Osteoblast (primary cell): ENCODE measurements at regions not wholly inside any gene's neighbourhood (a gene's known extent, or its start where the extent isn't known, plus 50 kb on each side); places are given as distances from the start of the nearest gene placed in this dataset.

Experiments
- DNase-seq: peaks from one replicate; pipeline ENCODE4 v3.0.0; 2011; ENCODE audit warnings: low spot score, mixed read lengths; ENCODE audit not compliant: insufficient read length; ENCODE audit errors: missing footprints
- H2AFZ ChIP-seq: 2 replicates; pipeline ENCODE4 v1.6.0; 2011; ENCODE audit warnings: mild to moderate bottlenecking, low read length
- H3K27ac ChIP-seq: 2 replicates; pipeline ENCODE4 v1.5.1; 2011; ENCODE audit warnings: mild to moderate bottlenecking, low read depth, low read length, moderate library complexity
- H3K27me3 ChIP-seq: 2 replicates; pipeline ENCODE4 v1.6.0; 2012; ENCODE audit warnings: mild to moderate bottlenecking, control low read depth, inconsistent platforms, low read length, moderate library complexity; ENCODE audit not compliant: insufficient read depth
- H3K36me3 ChIP-seq: 2 replicates; pipeline ENCODE4 v1.5.1; 2011; ENCODE audit warnings: mild to moderate bottlenecking, low read length, control low read depth, moderate library complexity; ENCODE audit not compliant: insufficient read depth
- H3K4me1 ChIP-seq: 2 replicates; pipeline ENCODE4 v1.5.1; 2011; ENCODE audit warnings: mild to moderate bottlenecking, low read length, control low read depth, moderate library complexity; ENCODE audit not compliant: insufficient read depth
- H3K4me2 ChIP-seq: 2 replicates; pipeline ENCODE4 v1.6.0; 2011; ENCODE audit warnings: mild to moderate bottlenecking, low read length; ENCODE audit not compliant: insufficient read depth
- H3K4me3 ChIP-seq: fragments of 200-600 bp; sonication (generic); 3 replicates; pipeline ENCODE4 v1.5.1; 2012; ENCODE audit warnings: mild to moderate bottlenecking, low read length, inconsistent platforms; ENCODE audit not compliant: insufficient read depth
- H3K79me2 ChIP-seq: 2 replicates; pipeline ENCODE4 v1.6.0; 2012; ENCODE audit warnings: mild to moderate bottlenecking, low read length, control low read depth, inconsistent platforms; ENCODE audit not compliant: insufficient read depth
- H3K9me3 ChIP-seq: 2 replicates; pipeline ENCODE4 v1.5.1; 2011; ENCODE audit warnings: low read depth, low read length, control low read depth
- H4K20me1 ChIP-seq: 2 replicates; pipeline ENCODE4 v1.6.0; 2012; ENCODE audit warnings: mild to moderate bottlenecking, low read length, control low read depth; ENCODE audit not compliant: insufficient read depth
- TF ChIP-seq, protein P1 (sequence below): IDR thresholded peaks from 2 replicates; pipeline ENCODE4 v1.5.1; 2011; ENCODE audit warnings: mild to moderate bottlenecking, low read depth, low read length, moderate library complexity; ENCODE audit errors: extremely low read depth

DNA sequence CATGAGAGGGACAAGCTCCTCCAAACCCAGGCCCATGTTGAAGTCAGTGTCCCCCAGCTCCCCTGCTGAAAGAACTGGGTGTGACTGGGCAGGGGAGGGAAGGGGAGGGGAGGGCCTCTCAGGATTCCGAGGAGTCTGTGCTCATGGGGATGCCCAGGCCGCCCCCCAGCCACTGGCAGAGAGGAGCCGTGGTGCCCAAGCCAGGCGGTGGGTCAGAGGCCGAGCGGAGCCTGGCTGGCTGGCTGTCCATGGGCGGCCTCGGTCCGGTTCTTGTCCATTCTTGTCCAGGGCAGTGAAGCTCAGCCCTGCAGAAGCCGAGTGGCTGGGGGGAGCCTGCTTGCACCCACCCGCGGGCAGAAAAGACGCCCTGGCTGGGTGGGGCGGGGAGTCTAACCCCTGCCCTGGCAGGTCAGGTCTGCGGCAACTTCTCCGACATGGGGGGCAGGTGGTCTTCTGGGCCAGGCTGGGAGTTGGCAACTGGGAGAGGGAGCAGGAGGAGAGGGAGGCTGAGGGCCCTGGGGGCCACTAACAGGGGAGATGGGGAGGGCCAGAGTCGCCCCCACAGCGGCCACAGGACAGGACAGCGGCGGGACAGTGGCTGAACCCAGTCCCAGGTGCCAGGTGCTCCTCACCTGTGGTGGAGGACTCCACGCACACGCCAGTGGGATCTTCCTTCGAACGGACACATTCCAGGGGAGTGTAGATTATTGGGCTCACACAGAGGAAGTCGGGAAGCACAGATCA lies 54.1 kb downstream of the FOXL3 start:
- no peak overlapping the region for H3K4me3 ChIP-seq
- no peaks in the 10 kb centered on the region for H3K36me3 ChIP-seq
- no peaks in the 10 kb centered on the region for H3K9me3 ChIP-seq
- no peaks in the 10 kb centered on the region for H3K79me2 ChIP-seq
- H3K4me2 ChIP-seq, result no peak overlapping the region
- no peaks in the 10 kb centered on the region for H3K4me1 ChIP-seq
- no peak overlapping the region for H3K27ac ChIP-seq
- no peaks in the 10 kb centered on the region for H4K20me1 ChIP-seq
- no peak overlapping the region for H2AFZ ChIP-seq
- H3K27me3 ChIP-seq, result peaks cover 14% of the 10 kb centered on the region
- DNase-seq, result no peak
- TF ChIP-seq, protein P1, sequence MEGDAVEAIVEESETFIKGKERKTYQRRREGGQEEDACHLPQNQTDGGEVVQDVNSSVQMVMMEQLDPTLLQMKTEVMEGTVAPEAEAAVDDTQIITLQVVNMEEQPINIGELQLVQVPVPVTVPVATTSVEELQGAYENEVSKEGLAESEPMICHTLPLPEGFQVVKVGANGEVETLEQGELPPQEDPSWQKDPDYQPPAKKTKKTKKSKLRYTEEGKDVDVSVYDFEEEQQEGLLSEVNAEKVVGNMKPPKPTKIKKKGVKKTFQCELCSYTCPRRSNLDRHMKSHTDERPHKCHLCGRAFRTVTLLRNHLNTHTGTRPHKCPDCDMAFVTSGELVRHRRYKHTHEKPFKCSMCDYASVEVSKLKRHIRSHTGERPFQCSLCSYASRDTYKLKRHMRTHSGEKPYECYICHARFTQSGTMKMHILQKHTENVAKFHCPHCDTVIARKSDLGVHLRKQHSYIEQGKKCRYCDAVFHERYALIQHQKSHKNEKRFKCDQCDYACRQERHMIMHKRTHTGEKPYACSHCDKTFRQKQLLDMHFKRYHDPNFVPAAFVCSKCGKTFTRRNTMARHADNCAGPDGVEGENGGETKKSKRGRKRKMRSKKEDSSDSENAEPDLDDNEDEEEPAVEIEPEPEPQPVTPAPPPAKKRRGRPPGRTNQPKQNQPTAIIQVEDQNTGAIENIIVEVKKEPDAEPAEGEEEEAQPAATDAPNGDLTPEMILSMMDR, result no peak

DNA sequence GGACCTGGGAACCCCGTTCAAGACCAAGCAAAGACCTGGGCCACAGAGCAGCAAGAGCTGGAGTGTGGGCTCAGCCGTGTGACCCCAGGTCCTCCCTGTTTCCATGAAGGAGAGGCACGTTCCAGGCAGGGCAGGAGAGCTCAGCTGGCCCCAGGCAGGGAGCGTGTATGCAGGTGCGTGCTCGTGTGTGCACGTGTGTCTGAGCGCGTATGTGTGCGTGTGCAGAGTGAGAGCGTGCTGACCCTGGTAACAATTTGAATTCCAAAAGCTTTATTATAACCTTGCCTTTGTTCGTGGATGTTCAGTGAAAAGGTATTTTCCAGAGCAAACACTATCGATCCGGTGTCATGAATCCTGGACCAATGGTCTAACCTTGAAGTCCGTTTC lies 54.6 kb downstream of the FOXL3 start:
- Histone ChIP-seq H3K27ac (no peak overlapping the region), H3K27me3 (peaks cover 12% of the 10 kb centered on the region), H3K4me1 (no peaks in the 10 kb centered on the region), H3K79me2 (no peaks in the 10 kb centered on the region), H2AFZ (no peak overlapping the region), H3K9me3 (no peaks in the 10 kb centered on the region), H3K4me3 (no peak overlapping the region), H3K36me3 (no peaks in the 10 kb centered on the region), H4K20me1 (no peaks in the 10 kb centered on the region), H3K4me2 (no peak overlapping the region)
- TF ChIP-seq, protein P1, result no peak
- no peak for DNase-seq

DNA sequence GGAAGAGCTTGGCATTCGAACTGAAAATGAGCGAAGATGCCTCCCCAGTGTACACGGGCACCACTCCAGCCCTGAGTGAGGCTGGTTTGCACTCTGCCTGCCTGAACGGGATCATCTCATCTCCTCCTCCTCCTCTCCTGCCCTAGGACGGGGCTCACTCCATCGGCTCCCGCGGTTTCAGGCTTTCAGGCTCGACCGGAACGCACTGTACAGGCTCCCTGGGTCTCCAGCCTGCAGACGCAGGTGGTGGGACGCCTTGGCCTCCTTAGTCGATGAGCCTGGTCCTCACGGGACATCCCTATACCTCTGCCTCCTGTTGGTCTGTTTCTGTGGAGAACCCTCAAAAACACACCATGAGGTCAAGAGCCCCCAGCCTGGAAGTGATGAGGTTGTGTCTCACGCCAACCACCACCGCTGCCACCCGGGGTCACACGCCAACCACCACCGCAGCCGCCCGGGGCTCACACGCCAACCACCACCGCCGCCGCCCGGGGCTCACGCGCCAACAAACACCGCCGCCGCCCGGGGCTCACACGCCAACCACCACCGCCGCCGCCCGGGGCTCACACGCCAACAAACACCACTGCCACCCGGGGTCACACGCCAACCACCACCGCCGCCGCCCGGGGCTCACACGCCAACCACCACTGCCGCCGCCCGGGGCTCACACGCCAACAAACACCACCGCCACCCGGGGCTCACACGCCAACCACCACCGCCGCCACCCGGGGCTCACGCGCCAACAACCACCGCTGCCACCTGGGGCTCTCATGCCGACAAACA lies 56.3 kb downstream of the FOXL3 start:
- H3K4me2 ChIP-seq, result no peak overlapping the region
- no peak overlapping the region for H2AFZ ChIP-seq
- no peaks in the 10 kb centered on the region for H3K79me2 ChIP-seq
- H3K4me1 ChIP-seq, result no peaks in the 10 kb centered on the region
- TF ChIP-seq, protein P1, result no peak
- no peak for DNase-seq
- no peaks in the 10 kb centered on the region for H3K36me3 ChIP-seq
- no peaks in the 10 kb centered on the region for H3K9me3 ChIP-seq
- H3K27ac ChIP-seq, result no peak overlapping the region
- H3K4me3 ChIP-seq, result no peak overlapping the region
- H4K20me1 ChIP-seq, result no peaks in the 10 kb centered on the region
- H3K27me3 ChIP-seq, result peaks cover 3% of the 10 kb centered on the region

DNA sequence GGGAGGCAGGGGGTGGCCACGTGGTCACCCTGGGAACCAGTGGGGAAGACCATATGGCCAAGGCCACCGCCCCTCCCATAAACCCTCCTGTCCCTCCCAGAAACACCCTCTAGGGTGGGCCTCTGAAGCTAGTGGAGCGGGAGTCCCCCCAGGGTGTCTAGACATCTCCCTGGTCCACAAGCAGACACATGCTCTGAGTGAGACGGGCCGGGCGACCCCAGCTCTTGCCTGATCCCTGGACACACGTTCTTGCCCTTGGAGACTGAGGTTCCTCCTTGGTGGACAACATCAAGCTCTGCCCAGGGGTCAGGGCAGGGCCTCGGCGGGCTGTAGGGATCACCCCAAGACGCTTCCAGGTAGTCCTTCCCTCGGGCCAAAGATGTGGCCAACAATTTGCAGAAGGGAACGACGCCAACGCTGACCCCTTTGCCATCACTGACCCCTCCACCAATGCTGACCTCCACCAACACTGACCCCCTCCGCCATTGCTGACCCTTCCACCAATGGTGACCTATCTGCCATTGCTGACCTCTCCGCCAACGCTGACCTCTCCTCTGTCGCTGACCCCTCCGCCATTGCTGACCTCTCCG lies 57.1 kb downstream of the FOXL3 start:
- Histone ChIP-seq H3K4me1 (no peaks in the 10 kb centered on the region), H4K20me1 (no peaks in the 10 kb centered on the region), H2AFZ (no peak overlapping the region), H3K27me3 (no peaks in the 10 kb centered on the region), H3K36me3 (no peaks in the 10 kb centered on the region), H3K4me3 (no peak overlapping the region), H3K27ac (no peak overlapping the region), H3K9me3 (no peaks in the 10 kb centered on the region), H3K79me2 (no peaks in the 10 kb centered on the region), H3K4me2 (no peak overlapping the region)
- TF ChIP-seq, protein P1, result no peak
- DNase-seq, result no peak
